Natural killer cell (primary cell): ENCODE measurements at regions not wholly inside any gene's neighbourhood (a gene's known extent, or its start where the extent isn't known, plus 50 kb on each side); places are given as distances from the start of the nearest gene placed in this dataset.

Experiments used
- ATAC-seq, 3 donors: fragments of 150-1000 bp in 2 of 3; fragments of 200-7000 bp in 1 of 3; cut with Tn5 transposase; 1 replicate in 1 of 3; 2 replicates in 2 of 3; pipeline ENCODE4 v1.10.0; 2021; ENCODE audit warnings: mild to moderate bottlenecking in 2 of 3, moderate library complexity in 2 of 3
- DNase-seq, 2 donors: peaks; one replicate each; pipeline versions ENCODE4 v3.0.0 to v3.0.0-alpha.2; 2013 to 2021; ENCODE audit warnings: mixed read lengths in 1 of 2
- H3K27ac ChIP-seq: one replicate; pipeline ENCODE4 v1.5.1; 2013; ENCODE audit warnings: mild to moderate bottlenecking, low read length
- H3K27me3 ChIP-seq: one replicate; pipeline ENCODE4 v1.6.1; 2013; ENCODE audit warnings: low read length; ENCODE audit not compliant: control insufficient read depth, insufficient read depth
- H3K36me3 ChIP-seq: one replicate; pipeline ENCODE4 v1.6.1; 2013; ENCODE audit warnings: low read length; ENCODE audit not compliant: control insufficient read depth, insufficient read depth
- H3K4me1 ChIP-seq: one replicate; pipeline ENCODE4 v1.6.1; 2013; ENCODE audit warnings: low read length; ENCODE audit not compliant: control insufficient read depth, insufficient read depth
- H3K4me3 ChIP-seq: one replicate; pipeline ENCODE4 v1.5.1; 2013; ENCODE audit warnings: low read length
- H3K9me3 ChIP-seq: one replicate; pipeline ENCODE4 v1.6.1; 2013; ENCODE audit warnings: low read length; ENCODE audit not compliant: control insufficient read depth, insufficient read depth
- H3K27ac Mint-ChIP-seq, 2 donors: one replicate each; pipeline ENCODE4 v1.8.0; 2022; ENCODE audit warnings: mild to moderate bottlenecking in 2 of 2, mixed read lengths in 2 of 2, moderate library complexity in 1 of 2
- H3K27me3 Mint-ChIP-seq, 2 donors: one replicate each; pipeline ENCODE4 v1.8.0; 2022; ENCODE audit warnings: low read depth in 2 of 2, mixed read lengths in 2 of 2
- H3K36me3 Mint-ChIP-seq: one replicate; pipeline ENCODE4 v1.8.0; 2022; ENCODE audit warnings: mixed read lengths
- H3K4me1 Mint-ChIP-seq, 2 donors: one replicate each; pipeline ENCODE4 v1.8.0; 2022; ENCODE audit warnings: mixed read lengths in 2 of 2
- H3K4me3 Mint-ChIP-seq: one replicate; pipeline ENCODE4 v1.8.0; 2022; ENCODE audit warnings: mild to moderate bottlenecking, moderate library complexity, mixed read lengths
- H3K9me3 Mint-ChIP-seq, 2 donors: one replicate each; pipeline ENCODE4 v1.8.0; 2022; ENCODE audit warnings: mixed read lengths in 2 of 2
- CTCF ChIP-seq: fragments of 200-600 bp; IDR thresholded peaks from one replicate; pipeline ENCODE4 v1.8.0; 2022; ENCODE audit warnings: antibody characterized with exemption
- WGBS: methylation state at CpG from one replicate; pipeline ENCODE4 v1.1.7; 2013; ENCODE audit warnings: missing lambda C conversion rate; ENCODE audit not compliant: insufficient coverage; 5-methylcytosine and 5-hydroxymethylcytosine counted together
- intact Hi-C: fragments of 100-400 bp; cut with micrococcal nuclease; formaldehyde crosslinking; loops from one replicate; pipeline ENCODE4 v1.14.2; 2022

- DNase-seq, result no peak
- Histone ChIP-seq H3K4me3 (no peak overlapping the region), H3K27ac (no peak overlapping the region), H3K4me1 (no peaks in the 10 kb centered on the region), H3K9me3 (no peaks in the 10 kb centered on the region), H3K27me3 (no peaks in the 10 kb centered on the region), H3K36me3 (no peaks in the 10 kb centered on the region)
- H3K27ac Mint-ChIP-seq, result no peak overlapping the region
- no peak for TF ChIP-seq CTCF
- H3K36me3 Mint-ChIP-seq, result no peaks in the 10 kb centered on the region
- no peak overlapping the region for H3K4me3 Mint-ChIP-seq
- WGBS, result 87% methylated on average over 3 of the region's 3 CpGs
- intact Hi-C loops, result no loop called here
- H3K27me3 Mint-ChIP-seq, result peaks cover 3 to 10% of the 10 kb centered on the region in 2 donors
- H3K9me3 Mint-ChIP-seq, result no peaks in the 10 kb centered on the region
- ATAC-seq, result no peak
- H3K4me1 Mint-ChIP-seq, result peaks cover 6 to 7% of the 10 kb centered on the region in 2 donors
These were observed 153.4 kb upstream of the CAMK1G start for GRCh38 chr1:209430107-209430506.

GRCh38 chr1:209430821-209431259, 152.7 kb upstream of the CAMK1G start:
- Mint-ChIP-seq H3K27me3 (peaks cover 3 to 10% of the 10 kb centered on the region in 2 donors), H3K4me1 (peaks cover 2 to 3% of the 10 kb centered on the region in 2 donors), H3K36me3 (no peaks in the 10 kb centered on the region), H3K27ac (no peak overlapping the region), H3K4me3 (no peak overlapping the region), H3K9me3 (no peaks in the 10 kb centered on the region)
- no peaks in the 10 kb centered on the region for H3K27me3 ChIP-seq
- WGBS, result 83% methylated on average over 5 of the region's 5 CpGs
- no peak for DNase-seq
- intact Hi-C loops, result no loop called here
- no peak overlapping the region for H3K27ac ChIP-seq
- no peak for TF ChIP-seq CTCF
- H3K4me1 ChIP-seq, result no peaks in the 10 kb centered on the region
- H3K36me3 ChIP-seq, result no peaks in the 10 kb centered on the region
- no peaks in the 10 kb centered on the region for H3K9me3 ChIP-seq
- ATAC-seq, result no peak
- no peak overlapping the region for H3K4me3 ChIP-seq

GRCh38 chr1:209431402-209431801, 152.1 kb upstream of the CAMK1G start:
- Mint-ChIP-seq H3K9me3 (no peaks in the 10 kb centered on the region), H3K36me3 (no peaks in the 10 kb centered on the region), H3K27ac (no peak overlapping the region), H3K4me3 (no peak overlapping the region), H3K27me3 (peaks cover 3 to 10% of the 10 kb centered on the region in 2 donors), H3K4me1 (no peaks in the 10 kb centered on the region)
- TF ChIP-seq CTCF, result no peak
- intact Hi-C loops, result no loop called here
- Histone ChIP-seq H3K4me3 (no peak overlapping the region), H3K9me3 (no peaks in the 10 kb centered on the region), H3K4me1 (no peaks in the 10 kb centered on the region), H3K27ac (no peak overlapping the region), H3K36me3 (no peaks in the 10 kb centered on the region), H3K27me3 (no peaks in the 10 kb centered on the region)
- WGBS, result 87% methylated on average over 3 of the region's 3 CpGs
- ATAC-seq (no peak), DNase-seq (no peak)

- intact Hi-C loops, result no loop called here
- TF ChIP-seq CTCF, result no peak
- Histone ChIP-seq H3K27me3 (no peaks in the 10 kb centered on the region), H3K4me3 (no peak overlapping the region), H3K9me3 (no peaks in the 10 kb centered on the region), H3K4me1 (no peaks in the 10 kb centered on the region), H3K27ac (no peak overlapping the region), H3K36me3 (no peaks in the 10 kb centered on the region)
- ATAC-seq (no peak), DNase-seq (no peak)
- no peaks in the 10 kb centered on the region for H3K4me1 Mint-ChIP-seq
- no peaks in the 10 kb centered on the region for H3K36me3 Mint-ChIP-seq
- 89% methylated on average over 12 of the region's 12 CpGs for WGBS
- H3K9me3 Mint-ChIP-seq, result no peaks in the 10 kb centered on the region
- H3K27me3 Mint-ChIP-seq, result peaks cover 3 to 5% of the 10 kb centered on the region in 2 donors
- no peak overlapping the region for H3K27ac Mint-ChIP-seq
- no peak overlapping the region for H3K4me3 Mint-ChIP-seq
These were observed 151.6 kb upstream of the CAMK1G start for GRCh38 chr1:209431813-209432442.
